Skeletal muscle cell (primary cell): ENCODE measurements at regions not wholly inside any gene's neighbourhood (a gene's known extent, or its start where the extent isn't known, plus 50 kb on each side); places are given as distances from the start of the nearest gene placed in this dataset.
"Not testable (repeated sequence)": the region's sequence is repeated elsewhere in the genome, so short reads cannot be mapped to it uniquely, and the experiment has no call there.

Source experiments
- DNase-seq: peaks from one replicate; pipeline ENCODE4 v3.0.0-alpha.2; 2010; ENCODE audit warnings: low read depth
- H3K4me3 ChIP-seq: 2 replicates; pipeline ENCODE4 v1.5.1; 2011; ENCODE audit warnings: low read depth, mild to moderate bottlenecking, control low read depth, low read length, moderate library complexity

GRCh38 chr2:87397276-87398065 is 350.4 kb upstream of the PLGLB2 start:
- H3K4me3 ChIP-seq, DNase-seq: not testable (repeated sequence)

DNA sequence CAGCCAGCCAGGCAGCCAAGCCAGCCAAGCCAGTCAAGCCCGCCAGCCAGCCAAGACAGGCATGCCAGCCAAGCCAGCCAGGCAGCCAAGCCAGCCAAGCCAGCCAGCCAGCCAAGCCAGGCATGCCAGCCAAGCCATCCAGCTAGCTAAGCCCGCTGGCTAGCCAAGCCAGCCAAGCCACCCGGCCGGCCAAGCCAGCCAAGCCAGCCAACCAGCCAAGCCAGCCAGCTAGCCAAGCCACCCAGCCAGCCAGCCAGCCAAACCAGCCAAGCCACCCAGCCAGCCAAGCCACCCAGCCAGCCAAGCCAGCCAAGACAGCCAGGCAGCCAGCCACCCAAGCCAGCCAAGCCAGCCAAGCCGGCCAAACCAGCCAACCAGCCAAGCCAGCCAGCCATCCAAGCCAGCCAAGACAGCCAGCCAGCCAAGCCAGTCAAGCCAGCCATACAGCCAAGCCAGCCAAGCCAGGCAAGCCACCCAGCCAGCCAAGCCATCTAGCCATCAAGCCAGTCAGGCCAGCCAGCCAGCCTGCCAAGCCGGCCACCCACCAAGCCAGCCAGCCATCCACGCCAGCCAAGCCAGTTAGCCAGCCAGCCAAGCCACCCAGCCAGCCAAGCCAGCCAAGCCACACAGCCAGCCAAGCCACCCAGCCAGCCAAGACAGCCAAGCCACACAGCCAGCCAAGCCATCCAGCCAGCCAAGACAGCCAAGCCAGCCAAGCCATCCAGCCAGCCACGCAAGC is 349.2 kb upstream of the PLGLB2 start:
- DNase-seq, H3K4me3 ChIP-seq: not testable (repeated sequence)

- no peak for DNase-seq
- no peak overlapping the region for H3K4me3 ChIP-seq
Measured at GRCh38 chr2:87401726-87402345, 346.1 kb upstream of the PLGLB2 start.

GRCh38 chr2:87403893-87404175 is 344.1 kb upstream of the PLGLB2 start:
- no peak for DNase-seq
- no peak overlapping the region for H3K4me3 ChIP-seq

DNA sequence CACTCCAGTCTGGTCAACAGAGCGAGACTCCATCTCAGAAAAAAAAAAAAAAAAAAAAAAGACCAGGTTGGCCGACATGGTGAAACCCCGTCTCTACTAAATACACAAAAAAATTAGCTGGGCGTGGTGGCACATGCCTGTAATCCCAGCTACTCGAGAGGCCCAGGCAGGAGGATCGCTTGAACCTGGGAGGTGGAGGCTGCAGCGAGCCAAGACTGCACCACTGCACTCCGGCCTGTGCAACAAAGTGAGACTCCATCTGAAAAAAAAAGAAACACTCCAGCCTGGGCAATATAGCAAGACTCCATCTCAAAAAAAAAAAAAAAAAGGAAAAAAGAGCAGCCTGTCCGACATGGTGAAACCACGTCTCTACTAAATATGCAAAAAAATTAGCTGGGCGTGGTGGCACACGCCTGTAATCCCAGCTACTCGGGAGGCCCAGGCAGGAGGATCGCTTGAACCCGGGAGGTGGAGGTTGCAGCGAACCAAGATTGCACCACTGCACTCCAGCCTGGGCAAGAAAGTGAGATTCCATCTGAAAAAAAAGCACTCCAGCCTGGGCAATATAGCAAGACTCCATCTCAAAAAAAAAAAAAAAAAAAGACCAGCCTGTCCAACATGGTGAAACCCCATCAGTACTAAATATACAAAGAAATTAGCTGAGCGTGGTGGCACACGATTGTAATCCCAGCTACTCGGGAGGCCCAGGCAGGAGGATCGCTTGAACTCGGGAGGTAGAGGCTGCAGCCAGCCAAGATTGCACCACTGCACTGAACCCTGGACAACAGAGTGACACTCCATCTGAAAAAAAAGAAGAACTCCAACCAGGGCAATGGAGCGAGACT is 343.3 kb upstream of the PLGLB2 start:
- not testable (repeated sequence) for H3K4me3 ChIP-seq, DNase-seq

- DNase-seq, H3K4me3 ChIP-seq: not testable (repeated sequence)
Measured at GRCh38 chr2:87405531-87406216, 342.2 kb upstream of the PLGLB2 start.

- DNase-seq, H3K4me3 ChIP-seq: not testable (repeated sequence)
Measured at GRCh38 chr2:87406406-87407175, 341.3 kb upstream of the PLGLB2 start.

DNA sequence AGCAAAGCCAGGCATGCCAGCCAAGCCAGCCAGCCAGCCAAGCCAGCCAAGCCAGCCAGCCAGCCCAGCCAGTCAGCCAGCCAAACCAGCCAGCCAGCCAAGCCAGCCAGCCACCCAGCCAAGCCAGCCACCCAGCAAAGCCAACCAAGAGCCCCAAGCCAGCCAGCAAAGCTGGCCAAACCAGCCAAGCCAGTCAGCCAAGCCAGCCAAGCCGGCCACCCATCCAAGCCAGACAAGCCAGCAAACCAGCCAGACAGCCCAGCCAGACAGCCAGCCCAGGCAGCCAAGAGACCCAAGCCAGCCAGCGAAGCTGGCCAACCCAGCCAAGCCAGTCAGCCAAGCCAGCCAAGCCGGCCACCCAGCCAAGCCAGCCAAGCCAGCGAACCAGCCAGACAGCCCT is 338.3 kb upstream of the PLGLB2 start:
- not testable (repeated sequence) for DNase-seq, H3K4me3 ChIP-seq

GRCh38 chr2:87410371-87410770 is 337.5 kb upstream of the PLGLB2 start:
- DNase-seq, H3K4me3 ChIP-seq: not testable (repeated sequence)

- H3K4me3 ChIP-seq = not testable (repeated sequence)
Measured at GRCh38 chr2:87412036-87412820, 335.7 kb upstream of the PLGLB2 start.

GRCh38 chr2:87414331-87414730 is 333.6 kb upstream of the PLGLB2 start:
- DNase-seq, H3K4me3 ChIP-seq: not testable (repeated sequence)

More at GRCh38 chr2:87412036-87412820, 335.7 kb upstream of the PLGLB2 start:
- not testable (repeated sequence) for DNase-seq

DNA sequence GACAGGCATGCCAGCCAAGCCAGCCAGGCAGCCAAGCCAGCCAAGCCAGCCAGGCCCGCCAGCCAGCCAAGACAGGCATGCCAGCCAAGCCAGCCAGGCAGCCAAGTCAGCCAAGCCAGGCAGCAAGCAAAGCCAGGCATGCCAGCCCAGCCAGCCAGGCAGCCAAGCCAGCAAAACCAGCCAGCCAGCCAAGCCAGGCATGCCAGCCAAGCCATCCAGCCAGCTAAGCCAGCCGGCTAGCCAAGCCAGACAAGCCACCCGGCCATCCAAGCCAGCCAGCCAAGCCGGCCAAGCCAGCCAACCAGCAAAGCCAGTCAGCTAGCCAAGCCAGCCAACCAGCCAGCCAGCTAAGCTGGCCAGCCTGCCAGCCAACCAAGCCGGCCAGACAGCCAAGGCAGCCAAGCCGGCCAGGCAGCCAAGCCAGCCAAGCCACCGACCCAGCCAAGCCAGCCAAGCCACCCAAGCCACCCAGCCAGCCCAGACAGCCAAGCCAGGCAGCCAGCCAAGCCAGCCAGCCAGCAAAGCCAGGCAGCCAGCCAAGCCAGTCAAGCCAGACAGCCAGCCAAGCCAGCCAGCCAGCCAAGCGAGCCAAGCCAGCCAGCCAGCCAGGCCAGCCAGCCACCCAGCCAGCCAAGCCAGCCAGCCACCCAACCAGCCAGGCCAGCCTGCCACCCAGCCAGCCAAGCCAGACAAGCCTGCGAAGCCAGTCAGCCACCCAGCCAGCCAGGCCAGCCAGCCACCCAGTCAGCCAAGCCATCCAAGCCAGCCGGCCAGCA is 332.9 kb upstream of the PLGLB2 start:
- DNase-seq, H3K4me3 ChIP-seq: not testable (repeated sequence)

DNA sequence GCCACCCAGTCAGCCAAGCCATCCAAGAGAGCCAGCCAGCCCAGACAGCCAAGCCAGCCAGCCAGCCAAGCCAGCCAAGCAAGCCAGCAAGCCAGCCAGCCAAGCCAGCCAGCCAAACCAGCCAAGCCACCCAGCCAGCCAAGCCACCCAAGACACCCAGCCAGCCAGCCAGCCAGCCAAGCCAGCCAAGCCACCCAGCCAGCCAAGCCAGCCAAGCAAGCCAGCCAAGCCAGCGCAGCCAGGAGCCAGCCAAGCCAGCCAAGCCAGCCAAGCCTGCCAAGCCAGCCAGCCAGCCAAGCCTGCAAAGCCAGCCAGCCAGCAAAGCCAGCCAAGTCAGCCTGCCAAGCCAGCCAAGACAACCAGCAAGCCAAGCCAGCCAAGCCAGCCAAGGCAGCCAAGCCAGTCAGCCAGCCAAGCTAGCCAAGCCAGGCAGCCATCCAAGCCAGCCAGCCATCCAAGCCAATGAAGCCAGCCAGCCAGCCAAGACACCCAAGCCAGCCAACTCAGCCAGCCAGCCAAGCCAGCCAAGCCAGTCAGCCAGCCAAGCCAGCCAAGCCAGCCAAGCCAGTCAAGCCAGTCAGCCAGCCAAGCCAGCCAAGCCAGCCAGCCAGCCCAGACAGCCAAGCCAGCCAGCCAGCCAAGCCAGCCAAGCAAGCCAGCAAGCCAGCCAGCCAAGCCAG is 332.2 kb upstream of the PLGLB2 start:
- not testable (repeated sequence) for DNase-seq, H3K4me3 ChIP-seq

DNA sequence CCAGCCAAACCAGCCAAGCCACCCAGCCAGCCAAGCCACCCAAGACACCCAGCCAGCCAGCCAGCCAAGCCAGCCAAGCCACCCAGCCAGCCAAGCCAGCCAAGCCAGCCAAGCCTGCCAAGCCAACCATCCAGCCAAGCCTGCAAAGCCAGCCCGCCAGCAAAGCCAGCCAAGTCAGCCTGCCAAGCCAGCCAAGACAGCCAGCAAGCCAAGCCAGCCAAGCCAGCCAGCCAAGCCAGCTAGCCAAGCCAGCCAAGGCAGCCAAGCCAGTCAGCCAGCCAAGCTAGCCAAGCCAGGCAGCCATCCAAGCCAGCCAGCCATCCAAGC is 331.7 kb upstream of the PLGLB2 start:
- not testable (repeated sequence) for DNase-seq, H3K4me3 ChIP-seq

- H3K4me3 ChIP-seq, DNase-seq: not testable (repeated sequence)
Measured at GRCh38 chr2:87417147-87417546, 330.7 kb upstream of the PLGLB2 start.

GRCh38 chr2:87417742-87418567 is 329.9 kb upstream of the PLGLB2 start:
- H3K4me3 ChIP-seq, DNase-seq: not testable (repeated sequence)
